Panc1 (cell line): ENCODE measurements at regions not wholly inside any gene's neighbourhood (a gene's known extent, or its start where the extent isn't known, plus 50 kb on each side); places are given as distances from the start of the nearest gene placed in this dataset.

ENCODE experiments used
- POLR2AphosphoS5 ChIP-seq: IDR thresholded peaks from 2 replicates; pipeline ENCODE4 v1.6.1; 2012; ENCODE audit warnings: mild to moderate bottlenecking, low read depth, low read length, moderate library complexity
- TF ChIP-seq, protein P1 (sequence below): fragments of 450-650 bp; IDR thresholded peaks from 2 replicates; pipeline ENCODE4 v1.5.1; 2017; ENCODE audit warnings: mild to moderate bottlenecking
- TF ChIP-seq, protein P2 (sequence below), 2 experiments: IDR thresholded peaks; 2 replicates each; pipeline ENCODE4 v1.6.1; 2011 to 2012; ENCODE audit warnings: low read depth in 2 of 2, control low read depth in 1 of 2, low read length in 1 of 2, mild to moderate bottlenecking in 1 of 2, moderate library complexity in 1 of 2; ENCODE audit not compliant: insufficient read depth in 1 of 2

DNA sequence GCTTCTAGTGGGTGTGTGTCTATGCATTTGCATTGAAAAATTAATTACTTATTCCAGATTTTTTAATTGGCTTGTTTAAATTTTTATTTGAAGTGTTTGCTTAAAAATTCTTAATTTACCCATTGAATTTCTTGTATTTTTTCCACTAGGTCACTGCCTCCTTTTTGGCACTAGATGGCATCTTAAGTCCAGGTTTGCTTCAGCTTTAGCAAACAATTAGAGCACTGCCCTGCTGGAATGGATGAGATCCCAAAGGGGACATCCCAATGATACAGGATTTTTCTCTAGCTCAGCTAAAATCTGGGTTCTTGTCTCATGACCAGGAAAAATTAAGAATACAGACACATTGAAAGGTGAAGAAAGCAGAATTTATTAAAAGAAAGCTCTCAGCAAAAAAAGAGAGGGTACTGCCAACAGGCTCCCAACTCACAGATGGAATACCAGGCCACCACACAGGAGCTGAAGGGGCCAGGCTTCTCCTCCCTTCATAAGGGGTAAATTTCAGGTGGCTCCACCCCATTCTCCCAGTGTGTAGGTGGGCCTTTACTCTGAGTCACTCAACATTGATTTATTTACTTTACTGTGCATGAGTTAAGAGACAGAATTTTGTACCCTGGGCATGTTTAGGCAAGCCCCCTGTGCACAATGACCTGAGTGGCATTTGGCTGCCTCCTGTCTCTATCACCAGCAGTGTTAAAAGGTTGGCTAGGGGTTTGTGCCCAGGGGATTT, 532.4 kb downstream of the ANXA1 start:
- TF ChIP-seq POLR2AphosphoS5 = no peak
- TF ChIP-seq, protein P1, sequence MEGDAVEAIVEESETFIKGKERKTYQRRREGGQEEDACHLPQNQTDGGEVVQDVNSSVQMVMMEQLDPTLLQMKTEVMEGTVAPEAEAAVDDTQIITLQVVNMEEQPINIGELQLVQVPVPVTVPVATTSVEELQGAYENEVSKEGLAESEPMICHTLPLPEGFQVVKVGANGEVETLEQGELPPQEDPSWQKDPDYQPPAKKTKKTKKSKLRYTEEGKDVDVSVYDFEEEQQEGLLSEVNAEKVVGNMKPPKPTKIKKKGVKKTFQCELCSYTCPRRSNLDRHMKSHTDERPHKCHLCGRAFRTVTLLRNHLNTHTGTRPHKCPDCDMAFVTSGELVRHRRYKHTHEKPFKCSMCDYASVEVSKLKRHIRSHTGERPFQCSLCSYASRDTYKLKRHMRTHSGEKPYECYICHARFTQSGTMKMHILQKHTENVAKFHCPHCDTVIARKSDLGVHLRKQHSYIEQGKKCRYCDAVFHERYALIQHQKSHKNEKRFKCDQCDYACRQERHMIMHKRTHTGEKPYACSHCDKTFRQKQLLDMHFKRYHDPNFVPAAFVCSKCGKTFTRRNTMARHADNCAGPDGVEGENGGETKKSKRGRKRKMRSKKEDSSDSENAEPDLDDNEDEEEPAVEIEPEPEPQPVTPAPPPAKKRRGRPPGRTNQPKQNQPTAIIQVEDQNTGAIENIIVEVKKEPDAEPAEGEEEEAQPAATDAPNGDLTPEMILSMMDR = peak; percentile 55
- TF ChIP-seq, protein P2, sequence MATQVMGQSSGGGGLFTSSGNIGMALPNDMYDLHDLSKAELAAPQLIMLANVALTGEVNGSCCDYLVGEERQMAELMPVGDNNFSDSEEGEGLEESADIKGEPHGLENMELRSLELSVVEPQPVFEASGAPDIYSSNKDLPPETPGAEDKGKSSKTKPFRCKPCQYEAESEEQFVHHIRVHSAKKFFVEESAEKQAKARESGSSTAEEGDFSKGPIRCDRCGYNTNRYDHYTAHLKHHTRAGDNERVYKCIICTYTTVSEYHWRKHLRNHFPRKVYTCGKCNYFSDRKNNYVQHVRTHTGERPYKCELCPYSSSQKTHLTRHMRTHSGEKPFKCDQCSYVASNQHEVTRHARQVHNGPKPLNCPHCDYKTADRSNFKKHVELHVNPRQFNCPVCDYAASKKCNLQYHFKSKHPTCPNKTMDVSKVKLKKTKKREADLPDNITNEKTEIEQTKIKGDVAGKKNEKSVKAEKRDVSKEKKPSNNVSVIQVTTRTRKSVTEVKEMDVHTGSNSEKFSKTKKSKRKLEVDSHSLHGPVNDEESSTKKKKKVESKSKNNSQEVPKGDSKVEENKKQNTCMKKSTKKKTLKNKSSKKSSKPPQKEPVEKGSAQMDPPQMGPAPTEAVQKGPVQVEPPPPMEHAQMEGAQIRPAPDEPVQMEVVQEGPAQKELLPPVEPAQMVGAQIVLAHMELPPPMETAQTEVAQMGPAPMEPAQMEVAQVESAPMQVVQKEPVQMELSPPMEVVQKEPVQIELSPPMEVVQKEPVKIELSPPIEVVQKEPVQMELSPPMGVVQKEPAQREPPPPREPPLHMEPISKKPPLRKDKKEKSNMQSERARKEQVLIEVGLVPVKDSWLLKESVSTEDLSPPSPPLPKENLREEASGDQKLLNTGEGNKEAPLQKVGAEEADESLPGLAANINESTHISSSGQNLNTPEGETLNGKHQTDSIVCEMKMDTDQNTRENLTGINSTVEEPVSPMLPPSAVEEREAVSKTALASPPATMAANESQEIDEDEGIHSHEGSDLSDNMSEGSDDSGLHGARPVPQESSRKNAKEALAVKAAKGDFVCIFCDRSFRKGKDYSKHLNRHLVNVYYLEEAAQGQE (IDR thresholded peaks at IDR 0.05; ENCODE audit: insufficient read depth in 1 of 2, low read depth in 2 of 2, low read length in 1 of 2) = no peak
